Neural progenitor cell (in vitro differentiated cells): ENCODE measurements at regions not wholly inside any gene's neighbourhood (a gene's known extent, or its start where the extent isn't known, plus 50 kb on each side); places are given as distances from the start of the nearest gene placed in this dataset.

ENCODE experiments used
- DNase-seq: peaks from one replicate; pipeline ENCODE4 v3.0.0-alpha.2; 2016; ENCODE audit warnings: low spot score
- H2AFZ ChIP-seq: fragments of 200-600 bp; sonication (generic); replicated peaks from 2 replicates; pipeline ENCODE4 v1.6.1; 2016; ENCODE audit warnings: antibody characterized with exemption
- H3F3A ChIP-seq: fragments of 200-600 bp; sonication (generic); 2 replicates; pipeline ENCODE4 v1.6.1; 2016; ENCODE audit warnings: antibody characterized with exemption, low read depth
- H3K27ac ChIP-seq: fragments of 200-600 bp; sonication (generic); 2 replicates; pipeline ENCODE4 v1.5.1; 2016; ENCODE audit warnings: mild to moderate bottlenecking
- H3K27me3 ChIP-seq: fragments of 200-600 bp; sonication (generic); 2 replicates; pipeline ENCODE4 v1.6.1; 2016; ENCODE audit warnings: mild to moderate bottlenecking, moderate library complexity
- H3K36me3 ChIP-seq: fragments of 200-600 bp; sonication (generic); 2 replicates; pipeline ENCODE4 v1.5.1; 2016
- H3K4me1 ChIP-seq: fragments of 200-600 bp; sonication (generic); 2 replicates; pipeline ENCODE4 v1.6.1; 2016; ENCODE audit warnings: mixed run types
- H3K4me2 ChIP-seq: fragments of 200-600 bp; sonication (generic); 2 replicates; pipeline ENCODE4 v1.6.1; 2016
- H3K4me3 ChIP-seq: fragments of 200-600 bp; sonication (generic); 2 replicates; pipeline ENCODE4 v1.5.1; 2016
- H3K79me2 ChIP-seq: fragments of 200-600 bp; sonication (generic); 2 replicates; pipeline ENCODE4 v1.6.1; 2016; ENCODE audit warnings: low read depth
- H3K9ac ChIP-seq: fragments of 200-600 bp; sonication (generic); 2 replicates; pipeline ENCODE4 v1.6.1; 2016
- H3K9me3 ChIP-seq: fragments of 200-600 bp; sonication (generic); 2 replicates; pipeline ENCODE4 v1.5.1; 2016; ENCODE audit warnings: low read depth
- H4K20me1 ChIP-seq: fragments of 200-600 bp; sonication (generic); 2 replicates; pipeline ENCODE4 v1.6.1; 2016; ENCODE audit warnings: low read depth
- H3K27ac Mint-ChIP-seq: 3 replicates; pipeline ENCODE4 v1.8.0; 2021; ENCODE audit warnings: mixed read lengths
- H3K27me3 Mint-ChIP-seq: 2 replicates; pipeline ENCODE4 v1.8.0; 2022; ENCODE audit warnings: low read depth, mild to moderate bottlenecking, inconsistent platforms, moderate library complexity, mixed read lengths; ENCODE audit not compliant: insufficient read depth
- H3K36me3 Mint-ChIP-seq: 3 replicates; pipeline ENCODE4 v1.8.0; 2021; ENCODE audit warnings: mixed read lengths
- H3K4me1 Mint-ChIP-seq: 3 replicates; pipeline ENCODE4 v1.8.0; 2021; ENCODE audit warnings: mixed read lengths
- H3K4me3 Mint-ChIP-seq: 3 replicates; pipeline ENCODE4 v1.8.0; 2021; ENCODE audit warnings: mild to moderate bottlenecking, moderate library complexity, mixed read lengths
- H3K9me3 Mint-ChIP-seq: 3 replicates; pipeline ENCODE4 v1.8.0; 2020; ENCODE audit warnings: mixed read lengths
- EZH2 ChIP-seq: fragments of 200-600 bp; sonication (generic); IDR thresholded peaks from 2 replicates; pipeline ENCODE4 v1.6.1; 2017; ENCODE audit warnings: antibody characterized with exemption, mild to moderate bottlenecking, moderate library complexity
- EZH2phosphoT487 ChIP-seq: fragments of 200-600 bp; sonication (generic); IDR thresholded peaks from 2 replicates; pipeline ENCODE4 v1.6.1; 2017; ENCODE audit warnings: antibody characterized with exemption
- TF ChIP-seq, protein P1 (sequence below): fragments of 200-600 bp; sonication (generic); IDR thresholded peaks from 2 replicates; pipeline ENCODE4 v1.5.1; 2017; ENCODE audit warnings: antibody characterized with exemption, mild to moderate bottlenecking

DNA sequence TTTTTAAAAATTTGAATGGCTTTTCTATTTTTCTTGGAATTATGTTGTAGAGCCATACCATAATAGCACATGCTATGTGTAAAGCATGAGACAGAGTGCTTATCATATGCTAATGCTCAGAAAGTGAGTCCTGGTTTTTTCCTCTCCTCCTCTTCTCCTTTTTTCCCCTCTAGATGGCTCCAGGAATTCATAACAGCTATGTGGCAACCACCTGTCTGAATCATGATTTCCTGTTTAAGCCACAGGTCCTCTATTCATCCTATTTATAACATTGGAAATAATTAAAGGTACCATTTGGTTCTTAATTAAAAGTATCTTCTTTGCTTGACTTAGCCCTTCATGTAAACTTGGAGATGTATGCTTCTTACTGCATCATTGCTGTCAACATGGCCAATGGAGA is 260.0 kb upstream of the MAP3K7 start:
- H2AFZ ChIP-seq, result no peak overlapping the region
- H3K4me1 Mint-ChIP-seq, result peaks cover 11% of the 10 kb centered on the region
- H3K27me3 Mint-ChIP-seq, result peaks cover 3% of the 10 kb centered on the region
- H4K20me1 ChIP-seq, result no peaks in the 10 kb centered on the region
- H3K27ac ChIP-seq, result no peak overlapping the region
- H3K27me3 ChIP-seq, result no peaks in the 10 kb centered on the region
- TF ChIP-seq EZH2 (no peak), EZH2phosphoT487 (no peak)
- TF ChIP-seq, protein P1, sequence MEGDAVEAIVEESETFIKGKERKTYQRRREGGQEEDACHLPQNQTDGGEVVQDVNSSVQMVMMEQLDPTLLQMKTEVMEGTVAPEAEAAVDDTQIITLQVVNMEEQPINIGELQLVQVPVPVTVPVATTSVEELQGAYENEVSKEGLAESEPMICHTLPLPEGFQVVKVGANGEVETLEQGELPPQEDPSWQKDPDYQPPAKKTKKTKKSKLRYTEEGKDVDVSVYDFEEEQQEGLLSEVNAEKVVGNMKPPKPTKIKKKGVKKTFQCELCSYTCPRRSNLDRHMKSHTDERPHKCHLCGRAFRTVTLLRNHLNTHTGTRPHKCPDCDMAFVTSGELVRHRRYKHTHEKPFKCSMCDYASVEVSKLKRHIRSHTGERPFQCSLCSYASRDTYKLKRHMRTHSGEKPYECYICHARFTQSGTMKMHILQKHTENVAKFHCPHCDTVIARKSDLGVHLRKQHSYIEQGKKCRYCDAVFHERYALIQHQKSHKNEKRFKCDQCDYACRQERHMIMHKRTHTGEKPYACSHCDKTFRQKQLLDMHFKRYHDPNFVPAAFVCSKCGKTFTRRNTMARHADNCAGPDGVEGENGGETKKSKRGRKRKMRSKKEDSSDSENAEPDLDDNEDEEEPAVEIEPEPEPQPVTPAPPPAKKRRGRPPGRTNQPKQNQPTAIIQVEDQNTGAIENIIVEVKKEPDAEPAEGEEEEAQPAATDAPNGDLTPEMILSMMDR, result no peak
- no peaks in the 10 kb centered on the region for H3K36me3 Mint-ChIP-seq
- no peaks in the 10 kb centered on the region for H3F3A ChIP-seq
- no peaks in the 10 kb centered on the region for H3K79me2 ChIP-seq
- no peak overlapping the region for H3K4me3 ChIP-seq
- DNase-seq, result no peak
- no peaks in the 10 kb centered on the region for H3K36me3 ChIP-seq
- no peaks in the 10 kb centered on the region for H3K9me3 Mint-ChIP-seq
- H3K9me3 ChIP-seq, result no peaks in the 10 kb centered on the region
- H3K4me1 ChIP-seq, result no peaks in the 10 kb centered on the region
- no peak overlapping the region for H3K4me2 ChIP-seq
- no peak overlapping the region for H3K4me3 Mint-ChIP-seq
- no peak overlapping the region for H3K9ac ChIP-seq
- no peak overlapping the region for H3K27ac Mint-ChIP-seq

DNA sequence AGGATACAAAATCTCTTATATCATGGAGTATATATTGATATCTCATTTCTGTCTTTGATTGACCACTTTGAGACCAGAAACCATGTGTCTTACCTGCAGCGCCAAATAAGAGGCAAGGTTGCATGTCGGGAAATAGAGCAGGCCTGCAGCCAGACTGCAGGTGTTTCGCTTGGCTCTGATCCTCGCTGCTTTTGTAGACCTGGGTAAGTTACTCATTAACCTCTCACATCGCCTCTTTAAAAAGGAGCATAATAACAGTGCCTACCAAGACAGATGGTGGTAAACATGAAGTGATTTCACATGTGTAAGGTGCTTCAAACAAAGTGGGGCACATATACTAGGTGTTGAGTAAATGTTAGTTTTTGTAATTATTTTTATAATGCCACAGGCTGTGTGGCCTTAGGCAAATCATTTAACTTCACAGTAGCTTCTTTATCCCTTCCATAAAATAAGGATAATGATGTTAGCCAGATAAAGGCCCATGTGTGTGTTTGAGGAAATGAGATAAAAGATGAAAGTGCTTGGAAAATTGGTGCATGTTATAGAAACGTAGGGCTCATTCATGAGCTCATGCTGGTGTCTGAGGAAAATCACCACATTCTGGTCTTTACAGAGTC is 248.8 kb upstream of the MAP3K7 start:
- Histone ChIP-seq H3K4me2 (no peak overlapping the region), H3F3A (no peaks in the 10 kb centered on the region), H3K9me3 (no peaks in the 10 kb centered on the region), H3K36me3 (no peaks in the 10 kb centered on the region), H3K4me3 (no peak overlapping the region), H3K79me2 (no peaks in the 10 kb centered on the region), H2AFZ (peak overlapping the region; percentile 22), H3K27ac (no peak overlapping the region), H3K27me3 (no peaks in the 10 kb centered on the region), H3K9ac (no peak overlapping the region), H4K20me1 (no peaks in the 10 kb centered on the region), H3K4me1 (no peaks in the 10 kb centered on the region)
- TF ChIP-seq EZH2 (no peak), EZH2phosphoT487 (no peak)
- TF ChIP-seq, protein P1, result no peak
- H3K36me3 Mint-ChIP-seq, result no peaks in the 10 kb centered on the region
- peaks cover 5% of the 10 kb centered on the region for H3K4me1 Mint-ChIP-seq
- no peaks in the 10 kb centered on the region for H3K27me3 Mint-ChIP-seq
- no peak overlapping the region for H3K4me3 Mint-ChIP-seq
- DNase-seq, result no peak
- H3K9me3 Mint-ChIP-seq, result peaks cover 4% of the 10 kb centered on the region
- H3K27ac Mint-ChIP-seq, result no peak overlapping the region

- Mint-ChIP-seq H3K9me3 (peaks cover 4% of the 10 kb centered on the region), H3K4me1 (peaks cover 5% of the 10 kb centered on the region), H3K27ac (no peak overlapping the region), H3K27me3 (peaks cover 2% of the 10 kb centered on the region), H3K36me3 (no peaks in the 10 kb centered on the region), H3K4me3 (no peak overlapping the region)
- H3K4me1 ChIP-seq, result no peaks in the 10 kb centered on the region
- H3K79me2 ChIP-seq, result no peaks in the 10 kb centered on the region
- H3K4me3 ChIP-seq, result no peak overlapping the region
- H2AFZ ChIP-seq, result peak overlapping the region; percentile 22
- no peaks in the 10 kb centered on the region for H3F3A ChIP-seq
- H3K27me3 ChIP-seq, result no peaks in the 10 kb centered on the region
- H3K9ac ChIP-seq, result no peak overlapping the region
- H3K9me3 ChIP-seq, result no peaks in the 10 kb centered on the region
- H3K36me3 ChIP-seq, result no peaks in the 10 kb centered on the region
- DNase-seq, result no peak
- no peak overlapping the region for H3K4me2 ChIP-seq
- no peak overlapping the region for H3K27ac ChIP-seq
- no peaks in the 10 kb centered on the region for H4K20me1 ChIP-seq
- TF ChIP-seq EZH2phosphoT487, result no peak
- TF ChIP-seq EZH2, result no peak
- TF ChIP-seq, protein P1, result no peak
Measured at GRCh38 chr6:90829311-90829710, 242.4 kb upstream of the MAP3K7 start.
